WI38 (cell line): ENCODE measurements at regions not wholly inside any gene's neighbourhood (a gene's known extent, or its start where the extent isn't known, plus 50 kb on each side); places are given as distances from the start of the nearest gene placed in this dataset.

Experiments used
- H3K4me3 ChIP-seq: 2 replicates; pipeline ENCODE4 v1.5.1; 2011; ENCODE audit warnings: low read depth, mild to moderate bottlenecking, control low read depth, low read length
- TF ChIP-seq, protein P1 (sequence below): IDR thresholded peaks from 2 replicates; pipeline ENCODE4 v1.5.1; 2012; ENCODE audit warnings: low read depth, mild to moderate bottlenecking, control low read depth, low read length

GRCh38 chr3:111339017-111339416 is 203.0 kb upstream of the CD96 start:
- TF ChIP-seq, protein P1, sequence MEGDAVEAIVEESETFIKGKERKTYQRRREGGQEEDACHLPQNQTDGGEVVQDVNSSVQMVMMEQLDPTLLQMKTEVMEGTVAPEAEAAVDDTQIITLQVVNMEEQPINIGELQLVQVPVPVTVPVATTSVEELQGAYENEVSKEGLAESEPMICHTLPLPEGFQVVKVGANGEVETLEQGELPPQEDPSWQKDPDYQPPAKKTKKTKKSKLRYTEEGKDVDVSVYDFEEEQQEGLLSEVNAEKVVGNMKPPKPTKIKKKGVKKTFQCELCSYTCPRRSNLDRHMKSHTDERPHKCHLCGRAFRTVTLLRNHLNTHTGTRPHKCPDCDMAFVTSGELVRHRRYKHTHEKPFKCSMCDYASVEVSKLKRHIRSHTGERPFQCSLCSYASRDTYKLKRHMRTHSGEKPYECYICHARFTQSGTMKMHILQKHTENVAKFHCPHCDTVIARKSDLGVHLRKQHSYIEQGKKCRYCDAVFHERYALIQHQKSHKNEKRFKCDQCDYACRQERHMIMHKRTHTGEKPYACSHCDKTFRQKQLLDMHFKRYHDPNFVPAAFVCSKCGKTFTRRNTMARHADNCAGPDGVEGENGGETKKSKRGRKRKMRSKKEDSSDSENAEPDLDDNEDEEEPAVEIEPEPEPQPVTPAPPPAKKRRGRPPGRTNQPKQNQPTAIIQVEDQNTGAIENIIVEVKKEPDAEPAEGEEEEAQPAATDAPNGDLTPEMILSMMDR: no peak

GRCh38 chr3:111351334-111351733 is 190.7 kb upstream of the CD96 start:
- TF ChIP-seq, protein P1: no peak
- no peak overlapping the region for H3K4me3 ChIP-seq

More at GRCh38 chr3:111339017-111339416, 203.0 kb upstream of the CD96 start:
- H3K4me3 ChIP-seq: no peak overlapping the region

- TF ChIP-seq, protein P1: no peak
- no peak overlapping the region for H3K4me3 ChIP-seq
Observed at GRCh38 chr3:111352585-111352984, 189.4 kb upstream of the CD96 start.

- no peak overlapping the region for H3K4me3 ChIP-seq
- TF ChIP-seq, protein P1: no peak
Observed at GRCh38 chr3:111359261-111360030, 182.6 kb upstream of the CD96 start.

- TF ChIP-seq, protein P1: no peak
- H3K4me3 ChIP-seq: no peak overlapping the region
Observed at GRCh38 chr3:111362381-111363009, 179.5 kb upstream of the CD96 start.

DNA sequence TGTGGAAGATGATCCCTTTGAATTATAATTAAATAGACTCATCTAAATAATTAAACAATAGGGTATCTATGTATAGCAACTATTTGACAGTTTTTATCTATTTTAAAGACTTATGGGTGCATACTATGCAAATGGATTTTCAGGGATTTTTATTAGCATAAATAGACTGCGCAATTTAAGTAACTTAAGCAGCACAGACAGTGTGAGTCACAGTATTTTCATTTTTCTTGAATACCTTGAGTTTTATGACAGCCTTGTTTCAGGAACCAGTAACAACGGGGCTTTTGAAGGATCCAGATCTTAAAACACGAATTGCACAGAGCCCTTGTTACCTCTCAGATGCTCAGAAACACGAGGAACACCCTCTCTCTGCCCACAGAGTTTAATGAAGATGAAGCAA is 175.5 kb upstream of the CD96 start:
- H3K4me3 ChIP-seq: no peak overlapping the region
- TF ChIP-seq, protein P1: no peak

GRCh38 chr3:111368056-111368455 is 173.9 kb upstream of the CD96 start:
- TF ChIP-seq, protein P1: no peak
- H3K4me3 ChIP-seq: no peak overlapping the region
